HG03342 (cell line): ENCODE measurements at regions not wholly inside any gene's neighbourhood (a gene's known extent, or its start where the extent isn't known, plus 50 kb on each side); places are given as distances from the start of the nearest gene placed in this dataset.

Experiments
- ATAC-seq: cut with Tn5 transposase; IDR thresholded peaks from one replicate; pipeline ENCODE4 v1.9.1; 2021; ENCODE audit warnings: mild to moderate bottlenecking, moderate library complexity; ENCODE audit not compliant: unreplicated experiment

DNA sequence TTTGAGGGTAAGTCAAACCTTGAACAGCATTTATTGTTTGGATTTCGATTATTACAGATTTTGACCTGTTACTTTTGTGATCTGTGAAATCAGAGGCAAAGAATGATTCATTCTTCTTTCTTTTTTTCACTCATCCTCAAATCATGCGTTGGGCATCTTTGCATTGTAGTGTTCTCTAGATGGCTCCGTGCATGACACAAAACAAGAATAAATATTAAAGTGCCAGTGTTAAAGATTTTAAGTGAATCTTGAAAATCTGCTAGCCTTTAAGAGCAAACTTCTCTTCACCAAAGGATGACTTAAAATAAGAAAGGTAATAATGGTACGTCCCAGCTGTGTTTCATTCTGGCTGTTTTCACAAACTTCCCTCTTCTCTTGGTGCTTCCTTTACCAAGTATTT is 361.9 kb upstream of the SMARCA2 start:
- ATAC-seq = no peak

DNA sequence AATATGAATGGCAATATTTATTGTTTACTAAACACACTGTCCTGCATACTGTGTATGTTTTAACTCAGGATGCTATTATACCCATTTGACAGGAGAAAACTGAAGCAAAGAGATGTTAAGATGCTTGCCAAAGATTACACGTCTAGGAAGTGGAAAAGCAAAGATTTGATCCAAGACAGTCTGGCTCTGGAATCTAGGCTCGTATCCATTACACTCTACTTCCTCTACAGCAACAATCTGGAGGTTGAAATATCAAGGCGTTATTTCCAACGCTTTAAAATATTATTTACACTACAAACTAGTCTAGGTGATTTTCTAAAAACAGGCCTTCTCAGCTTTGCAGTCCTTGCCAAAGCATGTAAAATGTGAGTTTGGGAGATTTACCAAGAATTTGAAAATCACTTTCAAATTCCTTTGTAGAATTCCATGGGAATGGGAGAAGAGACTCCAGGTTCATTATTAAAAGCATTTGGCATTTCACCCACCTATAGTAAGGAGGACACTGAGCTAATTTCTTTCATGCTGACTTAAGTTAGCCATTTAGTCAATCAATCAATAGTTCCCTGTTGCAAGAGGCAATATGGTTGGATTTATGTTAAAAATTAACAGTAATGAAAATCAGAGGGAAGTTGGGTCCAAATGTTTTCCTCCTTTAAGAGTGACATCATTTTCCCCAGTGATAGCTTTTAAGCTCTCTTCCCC is 356.3 kb upstream of the SMARCA2 start:
- no peak for ATAC-seq

GRCh38 chr9:1659363-1659690 is 355.8 kb upstream of the SMARCA2 start:
- ATAC-seq = no peak

DNA sequence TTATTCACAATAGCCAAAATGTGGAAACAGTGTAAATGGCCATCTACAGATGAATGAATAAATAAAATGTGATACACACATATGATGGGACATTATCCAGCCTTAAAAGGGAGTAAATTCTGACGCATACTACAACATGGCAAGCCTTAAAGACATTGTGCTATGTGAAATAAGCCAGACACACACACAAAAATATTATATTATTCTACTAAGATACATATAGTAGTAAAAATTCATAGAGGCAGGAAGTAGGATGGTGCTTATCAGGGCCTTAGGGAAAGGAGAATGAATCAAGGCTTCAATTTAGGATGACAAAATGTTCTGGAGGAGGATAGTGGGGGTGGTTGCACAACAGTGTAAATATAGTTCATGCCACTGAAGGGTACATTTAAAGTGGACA is 346.7 kb upstream of the SMARCA2 start:
- ATAC-seq = no peak

DNA sequence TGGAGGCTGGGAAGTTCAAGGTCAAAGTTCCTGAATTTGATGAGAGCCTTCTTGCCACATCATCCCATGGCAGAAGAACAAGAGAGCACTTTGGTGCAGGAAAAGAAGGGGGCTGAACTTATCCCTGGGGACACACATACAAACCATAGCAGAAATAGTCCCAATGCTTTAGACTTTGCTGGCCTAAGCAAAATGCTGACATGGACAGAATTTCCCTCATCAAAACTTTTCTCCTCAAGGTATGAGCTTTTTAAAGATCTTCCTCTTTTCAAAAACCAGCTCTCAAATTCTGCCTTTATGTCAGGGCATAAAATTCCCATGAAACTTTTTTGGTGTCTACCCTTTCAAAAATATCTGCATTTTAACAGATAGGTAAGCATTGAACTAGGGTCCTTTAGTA is 341.8 kb upstream of the SMARCA2 start:
- ATAC-seq = no peak

DNA sequence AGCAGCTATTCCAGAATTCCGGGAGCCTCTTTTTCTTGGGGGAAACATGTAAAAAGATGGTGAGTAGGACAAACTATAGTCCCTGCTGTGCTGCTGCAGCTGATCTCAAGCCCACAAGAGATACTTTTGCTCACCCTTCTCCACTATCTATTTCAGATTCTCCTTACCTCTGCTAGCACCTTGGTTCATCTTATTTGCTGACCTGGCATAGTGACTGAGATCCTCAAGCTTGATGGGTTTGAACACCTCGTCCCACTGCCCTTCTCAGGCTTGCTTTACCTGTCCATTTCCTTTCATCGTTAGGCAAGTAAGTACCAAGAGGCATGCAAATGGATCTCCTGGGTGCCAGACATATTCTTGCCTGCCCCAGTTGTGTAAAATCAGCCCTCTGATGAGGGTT is 338.4 kb upstream of the SMARCA2 start:
- ATAC-seq = no peak

DNA sequence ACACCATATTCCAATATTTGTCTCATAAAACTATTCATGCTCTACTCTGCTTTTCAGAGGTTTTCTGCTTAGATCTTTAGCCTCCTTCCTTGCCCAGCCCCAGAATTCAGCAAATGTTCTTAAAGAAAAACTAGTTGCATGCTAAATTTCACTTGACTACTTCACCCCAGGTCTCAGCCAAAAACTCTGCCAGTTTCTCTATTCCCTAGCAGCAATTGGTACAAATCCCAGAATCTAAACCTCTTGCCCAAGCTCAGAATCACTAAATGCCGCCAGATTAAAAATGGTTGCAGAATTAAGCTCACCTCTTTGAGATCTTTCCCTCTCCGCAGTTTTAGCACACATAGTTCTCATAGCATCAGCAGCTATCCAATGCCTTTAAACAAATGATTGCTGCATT is 331.2 kb upstream of the SMARCA2 start:
- ATAC-seq = no peak

DNA sequence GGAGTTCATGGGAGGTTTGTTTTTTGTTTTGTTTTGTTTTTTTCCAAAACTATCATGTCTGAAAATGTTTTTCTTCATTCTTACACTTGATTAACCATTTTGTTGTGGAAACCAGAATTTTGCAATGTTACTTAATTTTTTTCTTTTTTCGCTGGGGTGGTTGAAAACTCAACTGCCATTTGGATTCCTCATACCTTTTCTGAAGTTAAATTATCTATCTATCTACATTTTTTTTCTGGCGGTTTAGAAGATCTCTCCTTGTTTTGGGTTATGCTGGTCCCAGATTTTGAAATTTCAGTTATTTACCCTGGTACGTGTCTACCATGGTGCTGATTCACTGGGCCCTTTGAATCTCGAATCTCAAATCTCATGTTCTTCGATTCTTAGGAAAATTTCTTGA is 316.2 kb upstream of the SMARCA2 start:
- no peak for ATAC-seq

- no peak for ATAC-seq
Measured at GRCh38 chr9:1701113-1701512, 314.0 kb upstream of the SMARCA2 start.

DNA sequence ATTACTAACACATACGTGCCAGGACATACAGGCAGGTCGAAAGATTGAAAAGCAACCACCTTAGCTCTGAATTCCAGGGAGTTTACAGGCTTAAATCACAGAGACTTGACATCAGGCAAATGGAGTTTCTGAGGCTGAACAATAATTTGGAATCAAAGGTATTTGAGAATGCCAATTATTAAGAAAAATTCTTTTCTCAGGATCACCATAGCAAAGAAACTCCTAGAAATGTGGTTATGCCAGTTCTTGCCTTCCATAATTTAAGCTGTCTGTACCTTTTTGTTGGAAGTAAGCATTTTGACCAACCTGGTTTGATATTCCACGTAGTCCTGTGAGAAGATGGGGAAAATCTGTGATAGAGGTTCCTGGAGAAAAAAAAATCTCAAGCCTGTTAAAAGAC is 312.4 kb upstream of the SMARCA2 start:
- no peak for ATAC-seq

DNA sequence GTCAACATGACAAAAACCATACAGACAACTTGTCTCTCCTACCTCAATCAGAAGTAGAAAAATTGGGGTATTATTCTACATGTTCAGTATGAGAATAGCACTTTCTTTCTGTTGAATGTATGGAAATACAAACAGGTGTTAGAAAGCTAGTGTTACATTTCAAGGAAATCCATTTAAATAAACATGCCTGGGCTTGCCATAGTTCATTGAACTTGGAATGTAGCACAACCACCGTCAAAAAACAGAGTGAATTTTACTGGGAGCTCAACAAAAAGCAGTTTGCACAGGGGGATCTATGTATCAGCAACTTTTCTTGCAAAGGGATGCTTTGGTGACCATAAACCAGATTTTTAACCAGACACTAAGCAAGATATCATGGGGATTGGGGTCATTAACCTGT is 307.9 kb upstream of the SMARCA2 start:
- ATAC-seq = no peak

GRCh38 chr9:1708219-1708618 is 306.9 kb upstream of the SMARCA2 start:
- no peak for ATAC-seq

- ATAC-seq = no peak
Measured at GRCh38 chr9:1709347-1709746, 305.8 kb upstream of the SMARCA2 start.

GRCh38 chr9:1712861-1713450 is 302.2 kb upstream of the SMARCA2 start:
- ATAC-seq = no peak

DNA sequence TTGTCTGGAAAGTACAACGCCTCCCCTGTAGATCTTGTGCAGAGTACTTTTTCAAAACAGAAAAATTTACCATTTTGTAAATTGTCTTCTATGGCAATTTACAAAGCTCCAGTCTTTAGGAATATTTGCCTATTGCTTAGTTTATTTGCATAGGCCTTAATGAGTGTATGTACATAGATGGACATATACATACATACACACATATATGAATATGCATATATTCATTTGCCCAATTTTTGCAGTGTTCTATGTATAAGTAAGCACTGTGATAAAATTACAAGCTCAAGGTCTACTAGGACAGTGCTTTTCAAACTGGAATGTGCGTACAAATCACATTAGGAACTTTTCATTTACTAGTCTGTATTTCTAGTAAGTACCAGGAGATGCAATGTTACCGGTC is 301.3 kb upstream of the SMARCA2 start:
- ATAC-seq = no peak

GRCh38 chr9:1717882-1718281 is 297.3 kb upstream of the SMARCA2 start:
- ATAC-seq = no peak

DNA sequence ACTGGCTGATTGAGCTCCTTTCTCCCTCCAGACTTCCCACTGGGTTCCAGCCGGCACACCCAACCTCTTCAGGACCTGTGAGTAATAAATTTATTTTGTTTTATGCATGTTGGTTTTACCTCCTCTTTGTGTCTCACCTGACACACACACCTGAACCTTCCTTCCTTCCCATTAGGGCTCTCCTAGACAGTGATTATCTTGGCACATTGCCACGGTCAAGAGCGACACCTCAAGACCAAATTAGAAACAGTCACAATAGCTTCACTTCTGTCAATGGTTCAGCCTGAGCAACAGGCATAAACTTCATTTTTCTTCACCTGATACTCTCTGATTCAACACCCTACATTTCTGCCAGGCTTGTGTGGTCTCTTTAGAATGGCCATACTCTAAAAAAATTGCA is 296.3 kb upstream of the SMARCA2 start:
- no peak for ATAC-seq

- no peak for ATAC-seq
Measured at GRCh38 chr9:1721196-1721595, 294.0 kb upstream of the SMARCA2 start.

DNA sequence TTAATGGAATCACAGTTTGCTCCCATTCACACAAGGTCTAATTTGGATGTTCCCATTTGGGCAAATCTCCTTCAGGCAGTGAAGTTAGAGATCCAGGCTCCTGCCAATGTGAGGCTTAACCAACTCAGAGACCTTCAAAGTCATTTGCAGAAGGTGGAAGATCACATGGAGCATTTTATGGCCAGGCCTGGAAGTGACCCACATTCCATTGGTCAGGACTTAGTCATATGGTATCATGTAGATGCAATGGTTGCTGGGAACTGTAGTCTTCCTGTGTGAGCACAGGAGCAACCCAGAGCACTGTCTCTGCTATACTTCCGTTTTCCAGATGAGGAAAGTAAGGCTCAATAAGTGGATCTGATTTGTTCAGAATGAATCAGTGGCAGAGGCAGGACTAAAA is 292.7 kb upstream of the SMARCA2 start:
- ATAC-seq = no peak

DNA sequence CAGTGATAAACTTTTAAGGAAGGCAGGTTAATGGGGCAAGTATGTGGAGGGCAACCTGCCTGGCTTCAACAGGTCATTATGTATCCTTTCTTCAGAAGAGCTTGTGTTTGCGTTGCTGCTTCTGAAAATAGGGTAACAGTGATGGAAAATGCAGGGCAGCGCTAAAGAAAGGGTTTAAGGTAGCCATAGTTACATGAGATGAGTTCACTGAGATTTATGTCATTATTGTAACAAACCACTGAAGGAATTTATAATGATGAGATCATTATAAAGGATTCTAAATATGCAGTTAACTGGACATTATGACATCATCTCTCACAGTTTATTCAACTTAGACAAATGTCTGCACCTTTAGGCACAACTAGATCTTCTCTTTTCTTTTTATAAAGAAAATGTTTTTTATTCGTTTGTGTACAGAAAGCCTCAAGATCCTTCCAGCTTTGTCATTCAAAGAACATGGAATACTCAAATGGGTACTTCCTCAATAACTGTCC is 291.6 kb upstream of the SMARCA2 start:
- no peak for ATAC-seq

- no peak for ATAC-seq
Measured at GRCh38 chr9:1726993-1727759, 288.0 kb upstream of the SMARCA2 start.

DNA sequence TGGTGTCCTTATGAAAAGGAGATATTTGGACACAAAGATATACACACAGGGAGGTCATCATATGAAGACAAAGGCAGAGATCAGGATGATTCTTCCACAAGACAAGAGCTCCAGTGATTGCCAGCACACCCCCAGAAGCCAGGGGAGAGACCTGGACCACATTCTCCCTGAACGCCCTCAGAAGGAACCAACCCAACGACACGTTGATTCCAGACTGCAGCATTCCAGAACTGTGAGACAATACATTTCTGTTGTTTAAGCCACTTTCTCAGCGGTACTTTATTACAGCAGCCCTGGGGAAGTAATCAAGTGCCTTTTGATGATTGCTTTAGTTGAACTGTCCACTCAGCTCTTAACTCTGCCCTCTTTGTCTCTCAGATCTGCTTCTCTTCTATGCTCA is 285.5 kb upstream of the SMARCA2 start:
- ATAC-seq = no peak
